AG04449 (cell line): ENCODE measurements at regions not wholly inside any gene's neighbourhood (a gene's known extent, or its start where the extent isn't known, plus 50 kb on each side); places are given as distances from the start of the nearest gene placed in this dataset.

Experiments used
- CTCF ChIA-PET: fragments of 350-600 bp; formaldehyde crosslinking; extraction: SDS; loops from one replicate; lab custom pipeline; 2021; ENCODE audit warnings: antibody characterized with exemption; lab: Yijun Ruan, JAX
- POLR2A ChIA-PET: fragments of 400-600, 350-600 bp; formaldehyde crosslinking; extraction: SDS; loops from one replicate; lab custom pipeline; 2020; ENCODE audit warnings: antibody characterized with exemption, inconsistent platforms; lab: Yijun Ruan, JAX
- DNase-seq: peaks from one replicate; pipeline ENCODE4 v3.0.0-alpha.2; 2010; ENCODE audit warnings: low read depth, low spot score
- H3K4me3 ChIP-seq: 2 replicates; pipeline ENCODE4 v1.5.1; 2011; ENCODE audit warnings: low read depth, mild to moderate bottlenecking, control low read depth, low read length
- CTCF ChIP-seq: IDR thresholded peaks from one replicate; pipeline ENCODE4 v1.5.1; 2011; ENCODE audit warnings: mild to moderate bottlenecking, moderate library complexity, low read length, control low read depth, inconsistent platforms; ENCODE audit not compliant: insufficient read depth; ENCODE audit errors: missing control alignments

GRCh38 chr6:138580801-138581200, 81.5 kb upstream of the NHSL1 start:
- ChIA-PET CTCF (interaction anchor here (0.9 to 14.6 kb wide), 3 partner anchors 9 to 185 kb away, joined by 3 to 126 read pairs (median 3); no protein-coding TSS in a partner anchor), POLR2A (no interaction called here)
- DNase-seq: no peak
- H3K4me3 ChIP-seq: no peak overlapping the region
- TF ChIP-seq CTCF: no peak

- no peak overlapping the region for H3K4me3 ChIP-seq
- TF ChIP-seq CTCF: no peak
- DNase-seq: no peak
- ChIA-PET CTCF (interaction anchor here (1.0 to 17.0 kb wide), 3 partner anchors 9 to 466 kb away, joined by 3 to 396 read pairs (median 3); partner anchors contain the start of gene CCDC28A), POLR2A (no interaction called here)
These were observed 83.3 kb upstream of the NHSL1 start for GRCh38 chr6:138582573-138582972.

GRCh38 chr6:138586638-138587037, 87.3 kb upstream of the NHSL1 start:
- ChIA-PET POLR2A (no interaction called here), CTCF (interaction anchor here (0.7 to 17.0 kb wide), 8 partner anchors 11 to 582 kb away, joined by 3 to 396 read pairs (median 6); partner anchors contain the start of gene CCDC28A)
- no peak overlapping the region for H3K4me3 ChIP-seq
- TF ChIP-seq CTCF: no peak
- no peak for DNase-seq

GRCh38 chr6:138588805-138589434, 89.6 kb upstream of the NHSL1 start:
- peak; percentile 90 for TF ChIP-seq CTCF
- no peak overlapping the region for H3K4me3 ChIP-seq
- DNase-seq: no peak
- CTCF ChIA-PET: interaction anchor here (0.6 to 17.0 kb wide), 30 partner anchors 9 to 776 kb away, joined by 3 to 396 read pairs (median 4); partner anchors contain the start of gene CCDC28A
- POLR2A ChIA-PET: no interaction called here

- CTCF ChIA-PET: interaction anchor here (0.7 to 17.0 kb wide), 38 partner anchors 8 to 485 kb away, joined by 3 to 396 read pairs (median 4); partner anchors contain the start of genes CCDC28A and HEBP2
These were observed 91.8 kb upstream of the NHSL1 start for GRCh38 chr6:138590796-138591709.

More at GRCh38 chr6:138590796-138591709, 91.8 kb upstream of the NHSL1 start:
- no peak for DNase-seq
- POLR2A ChIA-PET: no interaction called here
- TF ChIP-seq CTCF: peak; percentile 80
- H3K4me3 ChIP-seq: no peak overlapping the region
